Hepatocyte (in vitro differentiated cells): ENCODE measurements at regions not wholly inside any gene's neighbourhood (a gene's known extent, or its start where the extent isn't known, plus 50 kb on each side); places are given as distances from the start of the nearest gene placed in this dataset.
"Not testable (repeated sequence)": the region's sequence is repeated elsewhere in the genome, so short reads cannot be mapped to it uniquely, and the experiment has no call there.

Experiments used
- EZH2 ChIP-seq: fragments of 200-600 bp; sonication (generic); IDR thresholded peaks from 2 replicates; pipeline ENCODE4 v1.6.1; 2016; ENCODE audit warnings: antibody characterized with exemption, mild to moderate bottlenecking, borderline replicate concordance
- TF ChIP-seq, protein P1 (sequence below): fragments of 200-600 bp; sonication (generic); IDR thresholded peaks from 2 replicates; pipeline ENCODE4 v1.5.1; 2016; ENCODE audit warnings: antibody characterized with exemption, mild to moderate bottlenecking; ENCODE audit not compliant: poor library complexity

GRCh38 chr1:143855867-143856266 lies 115.9 kb downstream of the FAM72C start:
- TF ChIP-seq, protein P1, sequence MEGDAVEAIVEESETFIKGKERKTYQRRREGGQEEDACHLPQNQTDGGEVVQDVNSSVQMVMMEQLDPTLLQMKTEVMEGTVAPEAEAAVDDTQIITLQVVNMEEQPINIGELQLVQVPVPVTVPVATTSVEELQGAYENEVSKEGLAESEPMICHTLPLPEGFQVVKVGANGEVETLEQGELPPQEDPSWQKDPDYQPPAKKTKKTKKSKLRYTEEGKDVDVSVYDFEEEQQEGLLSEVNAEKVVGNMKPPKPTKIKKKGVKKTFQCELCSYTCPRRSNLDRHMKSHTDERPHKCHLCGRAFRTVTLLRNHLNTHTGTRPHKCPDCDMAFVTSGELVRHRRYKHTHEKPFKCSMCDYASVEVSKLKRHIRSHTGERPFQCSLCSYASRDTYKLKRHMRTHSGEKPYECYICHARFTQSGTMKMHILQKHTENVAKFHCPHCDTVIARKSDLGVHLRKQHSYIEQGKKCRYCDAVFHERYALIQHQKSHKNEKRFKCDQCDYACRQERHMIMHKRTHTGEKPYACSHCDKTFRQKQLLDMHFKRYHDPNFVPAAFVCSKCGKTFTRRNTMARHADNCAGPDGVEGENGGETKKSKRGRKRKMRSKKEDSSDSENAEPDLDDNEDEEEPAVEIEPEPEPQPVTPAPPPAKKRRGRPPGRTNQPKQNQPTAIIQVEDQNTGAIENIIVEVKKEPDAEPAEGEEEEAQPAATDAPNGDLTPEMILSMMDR, result not testable (repeated sequence)
- not testable (repeated sequence) for TF ChIP-seq EZH2
